ENCODE measurements at regions not wholly inside any gene's neighbourhood (a gene's known extent, or its start where the extent isn't known, plus 50 kb on each side); places are given as distances from the start of the nearest gene placed in this dataset.

- TF ChIP-seq CTBP2 (IDR thresholded peaks at IDR 0.05; ENCODE audit: borderline replicate concordance, insufficient read depth, insufficient read length, low read length) (no peak), CHD7 (IDR thresholded peaks at IDR 0.05; ENCODE audit: insufficient replicate concordance, low read length) (no peak)
These were observed 314.0 kb upstream of the JAG1 start (continued) for GRCh38 chr20:10987651-10988383.

Data from H1 (cell line).